DOHH2 (cell line): ENCODE measurements at regions not wholly inside any gene's neighbourhood (a gene's known extent, or its start where the extent isn't known, plus 50 kb on each side); places are given as distances from the start of the nearest gene placed in this dataset.

Experiments used
- H3F3A ChIP-seq: fragments of 200-600 bp; sonication (generic), shearing (Covaris generic); 2 replicates; pipeline ENCODE4 v1.6.0; 2016; ENCODE audit warnings: antibody characterized with exemption, mild to moderate bottlenecking; ENCODE audit not compliant: control insufficient read depth, insufficient read depth
- H3K27ac ChIP-seq: fragments of 200-600 bp; sonication (generic); 2 replicates; pipeline ENCODE4 v1.5.1; 2014; ENCODE audit warnings: low read depth, mild to moderate bottlenecking, low read length, moderate library complexity
- H3K27me3 ChIP-seq: fragments of 200-600 bp; sonication (generic); 2 replicates; pipeline ENCODE4 v1.6.1; 2014; ENCODE audit warnings: mild to moderate bottlenecking, low read length, mixed read lengths; ENCODE audit not compliant: control insufficient read depth
- H3K36me3 ChIP-seq: fragments of 200-600 bp; sonication (generic); 2 replicates; pipeline ENCODE4 v1.6.1; 2014; ENCODE audit warnings: mild to moderate bottlenecking, low read length, moderate library complexity, mixed read lengths; ENCODE audit not compliant: control insufficient read depth
- H3K4me1 ChIP-seq: fragments of 200-600 bp; sonication (generic); 2 replicates; pipeline ENCODE4 v1.6.1; 2014; ENCODE audit warnings: mild to moderate bottlenecking, low read length, mixed read lengths; ENCODE audit not compliant: control insufficient read depth
- H3K4me2 ChIP-seq: fragments of 200-600 bp; sonication (generic); 2 replicates; pipeline ENCODE4 v1.6.0; 2014; ENCODE audit warnings: mild to moderate bottlenecking, low read length, moderate library complexity
- H3K4me3 ChIP-seq: fragments of 200-600 bp; sonication (generic); 2 replicates; pipeline ENCODE4 v1.5.1; 2014; ENCODE audit warnings: mild to moderate bottlenecking, low read length, mixed read lengths
- H3K79me2 ChIP-seq: fragments of 200-600 bp; sonication (generic); 2 replicates; pipeline ENCODE4 v1.6.1; 2014; ENCODE audit warnings: mild to moderate bottlenecking, low read length, mixed read lengths; ENCODE audit not compliant: control insufficient read depth
- H3K9me2 ChIP-seq: fragments of 200-600 bp; sonication (generic); replicated peaks from 2 replicates; pipeline ENCODE4 v1.6.1; 2014; ENCODE audit warnings: mild to moderate bottlenecking, low read length, mixed read lengths; ENCODE audit not compliant: control insufficient read depth
- H3K9me3 ChIP-seq: fragments of 200-600 bp; sonication (generic); 2 replicates; pipeline ENCODE4 v1.6.1; 2014; ENCODE audit warnings: antibody characterized with exemption, low read length, mixed read lengths; ENCODE audit not compliant: control insufficient read depth, insufficient read depth
- H4K20me1 ChIP-seq: fragments of 200-600 bp; sonication (generic); 2 replicates; pipeline ENCODE4 v1.6.0; 2014; ENCODE audit warnings: low read depth, mild to moderate bottlenecking, antibody characterized with exemption, low read length, moderate library complexity; ENCODE audit not compliant: control insufficient read depth, insufficient read depth
- EZH2phosphoT487 ChIP-seq: fragments of 200-600 bp; sonication (generic); IDR thresholded peaks from 2 replicates; pipeline ENCODE4 v1.6.1; 2017; ENCODE audit warnings: borderline replicate concordance, mild to moderate bottlenecking, antibody characterized with exemption, low read length, moderate library complexity, mixed read lengths
- TF ChIP-seq, protein P1 (sequence below): fragments of 200-600 bp; sonication (generic); IDR thresholded peaks from one replicate; pipeline ENCODE4 v1.5.1; 2014; ENCODE audit warnings: antibody characterized with exemption, mild to moderate bottlenecking, low read depth, low read length; ENCODE audit not compliant: poor library complexity, severe bottlenecking

DNA sequence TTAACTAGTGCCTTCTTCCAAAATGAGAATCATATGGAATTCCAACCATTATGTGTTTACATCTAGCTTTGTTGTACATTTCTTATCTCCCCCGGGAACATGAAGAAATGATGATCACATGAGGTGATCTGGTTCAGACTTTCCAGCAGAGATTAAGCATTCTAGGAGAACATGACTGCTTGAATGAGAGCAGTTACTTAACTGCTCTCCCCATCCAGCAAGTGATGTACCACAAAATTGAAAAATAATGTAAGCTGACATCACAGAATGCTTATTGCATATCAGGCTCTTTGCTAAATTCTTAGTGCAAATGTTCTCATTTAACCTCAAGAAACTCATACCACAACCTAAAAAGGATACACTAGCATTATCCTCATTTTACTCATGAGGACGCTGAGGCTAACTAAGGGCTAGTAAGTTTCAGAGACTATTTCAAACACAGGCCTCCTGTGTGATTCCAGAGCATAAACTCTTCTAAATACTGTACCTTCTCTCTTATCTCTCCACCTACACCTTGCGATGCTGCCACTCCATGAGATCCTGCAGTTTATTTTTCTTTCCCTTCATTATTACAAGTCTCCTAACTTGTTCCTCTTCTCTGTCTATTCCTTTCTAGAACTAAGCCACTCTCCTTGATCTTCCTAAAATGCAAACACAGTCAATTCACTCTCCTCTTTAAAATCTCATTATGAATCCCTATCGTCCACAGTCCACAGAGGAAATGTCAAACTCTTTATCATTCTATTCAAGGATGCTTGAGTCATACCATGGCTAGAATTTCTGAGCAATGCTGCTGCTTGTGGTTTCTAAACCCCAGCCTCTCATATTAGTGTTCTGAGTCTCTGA lies 1224.8 kb upstream of the ZEB2 start:
- no peak for TF ChIP-seq EZH2phosphoT487
- TF ChIP-seq, protein P1, sequence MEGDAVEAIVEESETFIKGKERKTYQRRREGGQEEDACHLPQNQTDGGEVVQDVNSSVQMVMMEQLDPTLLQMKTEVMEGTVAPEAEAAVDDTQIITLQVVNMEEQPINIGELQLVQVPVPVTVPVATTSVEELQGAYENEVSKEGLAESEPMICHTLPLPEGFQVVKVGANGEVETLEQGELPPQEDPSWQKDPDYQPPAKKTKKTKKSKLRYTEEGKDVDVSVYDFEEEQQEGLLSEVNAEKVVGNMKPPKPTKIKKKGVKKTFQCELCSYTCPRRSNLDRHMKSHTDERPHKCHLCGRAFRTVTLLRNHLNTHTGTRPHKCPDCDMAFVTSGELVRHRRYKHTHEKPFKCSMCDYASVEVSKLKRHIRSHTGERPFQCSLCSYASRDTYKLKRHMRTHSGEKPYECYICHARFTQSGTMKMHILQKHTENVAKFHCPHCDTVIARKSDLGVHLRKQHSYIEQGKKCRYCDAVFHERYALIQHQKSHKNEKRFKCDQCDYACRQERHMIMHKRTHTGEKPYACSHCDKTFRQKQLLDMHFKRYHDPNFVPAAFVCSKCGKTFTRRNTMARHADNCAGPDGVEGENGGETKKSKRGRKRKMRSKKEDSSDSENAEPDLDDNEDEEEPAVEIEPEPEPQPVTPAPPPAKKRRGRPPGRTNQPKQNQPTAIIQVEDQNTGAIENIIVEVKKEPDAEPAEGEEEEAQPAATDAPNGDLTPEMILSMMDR: no peak
- H3K27ac ChIP-seq: no peak overlapping the region
- peaks cover 12% of the 10 kb centered on the region for H3K9me3 ChIP-seq
- H3K36me3 ChIP-seq: peaks cover 4% of the 10 kb centered on the region; the same call in 1 of the 2 replicates
- no peak overlapping the region for H3K4me2 ChIP-seq
- no peaks in the 10 kb centered on the region for H3K27me3 ChIP-seq
- H3K4me1 ChIP-seq: peaks cover 27% of the 10 kb centered on the region
- H3K79me2 ChIP-seq: no peaks in the 10 kb centered on the region
- H3K9me2 ChIP-seq: no peaks in the 10 kb centered on the region
- H3K4me3 ChIP-seq: no peak overlapping the region
- no peaks in the 10 kb centered on the region for H4K20me1 ChIP-seq
- H3F3A ChIP-seq: no peaks in the 10 kb centered on the region

DNA sequence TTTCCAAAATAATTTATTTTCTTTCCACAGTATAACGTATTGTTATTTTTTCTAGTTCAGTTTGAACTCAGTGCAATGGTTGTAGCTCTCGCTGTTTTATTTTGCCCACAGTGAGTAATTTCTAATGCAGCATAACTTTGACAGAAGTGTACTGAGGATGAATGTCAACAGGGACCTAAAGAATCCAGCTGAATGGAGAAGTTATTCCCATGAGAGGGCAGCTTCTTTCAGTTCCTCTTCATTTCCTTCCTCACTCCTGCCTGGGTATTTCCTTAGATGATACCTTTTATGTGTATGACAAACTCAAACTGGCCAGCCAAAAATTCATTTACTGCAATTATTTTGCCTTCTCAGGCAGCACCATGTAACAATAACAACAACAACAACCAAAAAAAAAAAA lies 1223.1 kb upstream of the ZEB2 start:
- Histone ChIP-seq H3K27ac (peak overlapping the region; percentile 36), H3K36me3 (peaks cover 3% of the 10 kb centered on the region; the same call in 1 of the 2 replicates), H4K20me1 (no peaks in the 10 kb centered on the region), H3K4me2 (peak overlapping the region; percentile 20), H3F3A (no peaks in the 10 kb centered on the region), H3K9me3 (peaks cover 9% of the 10 kb centered on the region; the same call in 1 of the 2 replicates), H3K27me3 (no peaks in the 10 kb centered on the region), H3K79me2 (no peaks in the 10 kb centered on the region), H3K4me1 (peaks cover 23% of the 10 kb centered on the region), H3K9me2 (no peaks in the 10 kb centered on the region), H3K4me3 (no peak overlapping the region)
- TF ChIP-seq, protein P1: no peak
- no peak for TF ChIP-seq EZH2phosphoT487

DNA sequence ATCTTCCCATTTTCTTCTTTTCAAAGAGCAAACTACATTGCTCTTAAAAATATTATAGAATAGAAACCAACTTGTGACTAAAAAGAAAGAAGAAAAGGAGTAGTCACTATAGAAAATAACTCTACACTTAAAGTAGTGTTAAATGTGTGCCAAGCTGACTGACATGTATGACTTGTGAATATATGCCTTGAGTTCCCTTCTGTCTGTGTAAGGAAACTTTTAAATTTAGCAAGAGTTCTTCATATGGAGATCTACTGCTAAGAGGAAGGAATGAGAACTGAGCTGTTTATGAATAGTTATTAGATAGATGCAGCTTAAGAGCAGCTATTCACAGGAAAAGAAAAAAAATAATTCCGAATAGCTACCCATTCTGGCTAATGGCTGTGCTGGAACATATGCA lies 1221.7 kb upstream of the ZEB2 start:
- TF ChIP-seq EZH2phosphoT487: no peak
- TF ChIP-seq, protein P1: no peak
- H3K4me1 ChIP-seq: peaks cover 23% of the 10 kb centered on the region
- peaks cover 3% of the 10 kb centered on the region; the same call in 1 of the 2 replicates for H3K36me3 ChIP-seq
- H3K4me2 ChIP-seq: no peak overlapping the region
- peaks cover 9% of the 10 kb centered on the region; the same call in 1 of the 2 replicates for H3K9me3 ChIP-seq
- no peak overlapping the region for H3K4me3 ChIP-seq
- no peaks in the 10 kb centered on the region for H4K20me1 ChIP-seq
- no peak overlapping the region for H3K27ac ChIP-seq
- no peaks in the 10 kb centered on the region for H3K79me2 ChIP-seq
- no peaks in the 10 kb centered on the region for H3K27me3 ChIP-seq
- no peaks in the 10 kb centered on the region for H3K9me2 ChIP-seq
- H3F3A ChIP-seq: no peaks in the 10 kb centered on the region
